Embryonic facial prominence (tissue), 1 donor: ENCODE measurements at regions not wholly inside any gene's neighbourhood (a gene's known extent, or its start where the extent isn't known, plus 50 kb on each side); places are given as distances from the start of the nearest gene placed in this dataset.

ENCODE experiments used
- DNase-seq: peaks from one replicate; pipeline ENCODE4 v3.0.0-alpha.2; 2016; ENCODE audit errors: extremely low spot score

DNA sequence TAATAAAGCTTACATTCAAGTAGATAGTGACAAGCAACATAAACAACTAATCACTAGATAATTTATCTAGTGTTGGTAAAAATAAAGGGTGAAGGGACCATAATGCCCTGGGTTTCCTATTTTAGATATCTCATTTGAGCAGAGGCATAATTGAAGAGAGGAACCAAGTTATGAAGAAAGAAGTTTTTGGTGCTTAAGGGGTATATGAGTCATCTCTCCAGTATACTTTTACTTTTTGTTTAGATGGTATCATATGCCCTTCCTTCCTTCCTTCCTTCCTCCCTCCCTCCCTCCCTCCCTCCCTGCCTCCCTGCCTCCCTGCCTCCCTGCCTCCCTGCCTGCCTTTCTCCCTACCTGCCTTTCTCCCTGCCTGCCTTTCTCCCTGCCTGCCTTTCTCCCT, 1053.5 kb upstream of the CELF4 start:
- DNase-seq, result no peak

- DNase-seq, result no peak
Measured at GRCh38 chr18:38616306-38616705, 1050.7 kb upstream of the CELF4 start.

- no peak for DNase-seq
Measured at GRCh38 chr18:38612904-38613303, 1047.3 kb upstream of the CELF4 start.

DNA sequence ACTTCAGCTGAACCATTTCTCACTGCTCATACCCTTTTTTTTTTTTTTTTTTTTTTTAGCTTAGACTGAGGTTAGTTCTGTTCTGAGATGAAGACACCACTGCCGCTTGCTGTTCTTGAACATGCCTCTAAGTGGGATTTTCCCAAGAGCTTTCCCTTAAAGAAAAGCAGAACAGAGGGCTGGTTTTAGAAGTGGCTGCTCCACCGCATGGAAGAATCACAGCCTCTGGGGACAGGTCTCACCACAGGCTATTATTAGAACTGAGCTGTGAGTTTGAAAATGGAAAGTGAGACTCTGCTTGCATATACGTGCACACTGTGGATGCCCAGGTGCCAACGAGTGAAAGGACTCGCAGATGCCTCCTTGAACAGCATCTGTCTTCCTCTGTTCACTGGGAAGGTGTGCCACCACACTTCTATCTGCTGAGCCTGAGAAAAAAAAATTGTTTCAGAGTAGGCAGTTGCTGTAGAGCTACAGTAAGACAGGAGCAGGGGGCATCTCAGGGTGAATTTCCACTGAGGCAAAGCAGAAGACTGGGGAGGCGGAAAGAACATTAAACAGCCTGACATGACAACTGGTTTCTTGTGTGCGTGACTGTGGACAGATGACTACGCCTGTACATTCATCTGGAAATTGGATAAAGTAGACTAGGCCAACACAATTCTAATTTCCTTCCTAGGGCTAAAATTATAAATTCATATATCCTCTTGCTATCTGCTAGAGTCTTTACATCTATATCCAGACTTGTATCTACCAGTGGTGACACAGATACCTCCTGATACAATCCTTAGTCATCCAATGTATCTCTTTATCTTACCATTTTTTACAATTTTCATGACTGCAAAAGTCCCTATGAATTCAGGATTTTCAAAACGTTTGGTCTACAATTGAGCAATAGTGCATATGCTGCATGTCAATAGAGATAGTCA, 1045.7 kb upstream of the CELF4 start:
- DNase-seq, result no peak

GRCh38 chr18:38606841-38607240, 1041.2 kb upstream of the CELF4 start:
- DNase-seq, result no peak

DNA sequence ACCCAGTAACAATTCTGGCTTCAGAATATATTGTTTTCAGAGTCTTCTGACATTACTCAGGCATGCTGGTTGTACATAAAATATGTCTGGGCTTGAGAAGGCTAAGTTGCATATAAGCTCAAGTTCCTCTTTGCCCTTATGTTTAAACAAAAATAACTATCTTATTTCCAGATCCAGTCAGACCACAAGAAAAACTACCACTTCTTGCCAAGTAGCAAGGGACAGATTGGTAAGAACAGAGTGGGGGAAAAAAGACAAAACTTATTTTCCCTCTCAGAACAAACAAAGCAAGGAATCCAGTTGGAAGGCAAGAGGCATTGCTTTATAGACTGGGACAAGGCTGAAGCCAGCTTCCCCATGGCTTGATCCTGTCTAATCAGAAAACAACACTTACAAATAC, 1036.7 kb upstream of the CELF4 start:
- DNase-seq, result no peak

- no peak for DNase-seq
Measured at GRCh38 chr18:38587571-38587970, 1022.0 kb upstream of the CELF4 start.

GRCh38 chr18:38586327-38586726, 1020.7 kb upstream of the CELF4 start:
- no peak for DNase-seq

GRCh38 chr18:38579764-38580163, 1014.2 kb upstream of the CELF4 start:
- DNase-seq, result no peak

DNA sequence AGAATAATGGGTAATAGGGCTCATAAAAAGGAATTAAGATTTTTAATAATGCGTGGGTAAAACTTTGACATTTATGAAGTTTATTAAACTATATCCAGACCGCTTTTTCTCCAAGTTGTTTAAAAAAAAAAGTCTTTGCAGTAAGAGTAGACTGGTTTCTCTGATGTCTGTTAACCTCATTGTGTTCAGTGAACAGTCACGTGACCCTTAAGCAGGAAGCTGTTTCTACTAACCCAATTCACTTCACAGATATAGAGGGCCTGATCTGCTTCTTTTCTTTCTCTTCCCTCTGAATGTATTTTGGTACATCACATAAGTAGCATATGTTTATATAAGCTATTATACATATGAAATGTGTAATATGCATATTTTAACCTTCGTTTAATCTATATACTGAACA, 1011.3 kb upstream of the CELF4 start:
- no peak for DNase-seq

DNA sequence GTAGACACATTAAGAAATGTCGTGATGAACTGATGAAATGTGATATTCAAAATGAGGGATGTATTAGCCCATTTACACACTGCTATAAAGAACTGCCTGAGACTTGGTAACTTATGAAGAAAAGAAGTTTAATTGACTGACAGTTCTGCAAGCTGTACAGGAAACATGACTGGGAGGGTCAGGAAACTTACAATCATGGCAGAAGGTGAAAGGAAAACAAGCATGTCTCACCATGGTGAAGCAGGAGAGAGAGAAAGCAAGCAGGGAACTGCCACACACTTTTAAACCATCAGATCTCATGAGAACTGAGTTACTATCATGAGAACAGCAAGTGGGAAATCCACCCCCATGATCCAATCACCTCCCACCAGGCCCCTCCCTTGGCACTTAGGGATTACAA, 1010.8 kb upstream of the CELF4 start:
- no peak for DNase-seq

DNA sequence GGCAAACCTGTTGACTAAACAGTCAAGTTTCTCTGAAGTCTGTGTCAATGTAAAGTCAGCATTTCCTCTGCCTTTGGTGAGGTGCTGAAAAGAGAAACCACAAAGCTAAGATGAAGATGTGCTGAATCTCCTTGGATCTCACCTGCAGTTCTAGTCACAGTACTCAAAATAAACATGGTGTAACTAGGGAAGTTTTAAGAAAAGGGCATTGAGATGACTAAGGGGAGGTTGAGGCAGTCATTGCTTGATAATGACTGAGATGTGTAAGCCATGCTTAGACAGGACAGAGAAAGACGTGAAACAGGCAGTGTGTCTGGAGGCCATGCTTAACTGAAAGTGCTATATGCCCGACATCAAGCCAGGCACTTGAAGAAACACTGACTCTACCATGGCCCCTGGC, 1010.0 kb upstream of the CELF4 start:
- no peak for DNase-seq

DNA sequence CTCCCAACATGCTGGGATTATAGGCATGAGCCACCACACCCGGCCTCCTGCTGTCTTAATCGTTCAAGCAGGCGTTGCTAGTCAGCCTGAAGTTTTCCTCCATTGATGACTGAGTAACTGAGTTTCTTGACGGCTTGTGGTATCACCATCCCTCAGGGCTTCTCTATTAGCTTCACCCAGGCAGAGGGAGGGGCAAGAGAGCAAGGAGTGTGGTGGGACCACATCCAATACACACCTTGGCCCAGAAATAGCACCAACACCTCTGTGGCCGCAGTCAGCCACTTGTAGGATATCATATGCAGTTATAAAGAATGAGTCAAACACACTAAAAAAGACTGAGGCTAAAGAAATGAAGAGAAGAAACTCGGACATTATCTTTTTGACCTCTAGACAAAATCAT, 1009.4 kb upstream of the CELF4 start:
- DNase-seq, result no peak

- DNase-seq, result no peak
Measured at GRCh38 chr18:38572554-38573111, 1007.0 kb upstream of the CELF4 start.

DNA sequence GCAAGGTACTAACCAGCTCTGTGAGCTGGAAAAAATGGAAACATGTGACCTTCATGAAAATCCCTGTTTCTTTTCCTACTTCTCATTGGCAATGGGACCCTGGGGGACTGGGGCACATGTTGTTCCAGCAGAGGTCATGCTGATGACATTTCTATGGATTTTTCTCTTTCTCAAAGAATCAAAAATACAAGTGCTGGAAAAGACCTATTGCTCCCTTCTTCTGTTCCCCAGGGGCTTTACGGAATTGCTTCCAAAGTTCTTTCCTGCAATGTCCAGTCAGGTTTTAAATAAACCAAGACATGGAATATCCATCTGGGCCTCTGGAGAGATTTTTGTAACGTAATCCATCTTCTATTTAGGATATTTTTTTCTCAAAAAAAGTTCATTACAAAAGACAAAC, 1006.1 kb upstream of the CELF4 start:
- no peak for DNase-seq

- DNase-seq, result no peak
Measured at GRCh38 chr18:38565513-38565912, 999.9 kb upstream of the CELF4 start.

DNA sequence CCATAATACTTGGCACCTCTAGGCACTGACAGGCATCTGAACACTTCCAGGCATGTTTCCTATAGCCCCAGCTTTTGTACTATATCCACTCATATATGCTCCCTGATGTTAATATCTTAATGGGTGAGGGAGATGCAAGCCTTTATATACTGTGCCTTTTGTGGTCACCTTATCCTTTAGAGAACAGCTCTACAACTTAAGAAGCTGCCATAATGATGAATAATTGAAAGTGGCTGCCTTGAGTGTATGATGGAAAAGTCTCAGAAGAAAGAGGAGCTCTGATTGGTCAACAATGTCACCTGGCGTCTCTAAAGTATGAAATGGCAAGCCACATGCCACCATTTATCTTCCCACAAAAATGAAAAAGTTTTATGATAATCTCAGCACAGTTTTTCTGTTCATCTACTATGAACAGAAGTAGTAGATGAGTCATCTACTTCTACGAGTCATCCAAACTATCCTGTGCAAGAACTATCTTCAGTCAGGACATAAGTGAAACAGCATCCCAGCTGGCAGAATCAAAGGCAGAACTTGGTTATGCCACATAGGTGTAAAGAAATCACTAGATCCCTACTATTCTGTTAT, 997.9 kb upstream of the CELF4 start:
- DNase-seq, result no peak

GRCh38 chr18:38557006-38557405, 991.4 kb upstream of the CELF4 start:
- DNase-seq, result no peak

DNA sequence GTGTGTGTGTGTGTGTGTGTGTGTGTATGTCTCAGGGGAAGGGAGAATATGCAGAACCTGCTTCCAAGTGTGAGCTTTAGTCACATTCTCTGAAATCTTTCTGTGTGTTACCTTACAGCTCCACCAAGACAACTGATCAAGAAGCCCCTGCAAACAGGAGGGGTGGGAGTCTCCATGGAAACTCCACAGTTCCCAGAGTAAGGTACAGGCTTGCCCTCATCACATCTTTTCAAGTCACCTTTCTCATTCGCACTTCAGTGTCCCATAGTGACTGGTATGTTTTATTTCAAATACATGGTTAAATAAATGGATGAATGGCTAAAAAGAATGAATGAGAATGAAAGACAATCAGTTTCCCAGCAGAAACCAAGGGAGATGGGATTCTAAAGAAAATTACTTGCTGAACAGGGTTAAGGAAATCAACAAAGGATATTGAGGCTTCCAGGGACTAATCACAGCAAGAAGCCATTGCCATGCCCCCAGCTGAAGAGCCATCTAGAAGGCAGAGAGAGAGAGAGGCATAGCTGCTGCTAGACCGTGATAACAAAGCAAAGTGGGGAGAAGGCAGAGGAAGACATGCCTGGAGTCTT, 987.2 kb upstream of the CELF4 start:
- no peak for DNase-seq

- no peak for DNase-seq
Measured at GRCh38 chr18:38551881-38552280, 986.3 kb upstream of the CELF4 start.

DNA sequence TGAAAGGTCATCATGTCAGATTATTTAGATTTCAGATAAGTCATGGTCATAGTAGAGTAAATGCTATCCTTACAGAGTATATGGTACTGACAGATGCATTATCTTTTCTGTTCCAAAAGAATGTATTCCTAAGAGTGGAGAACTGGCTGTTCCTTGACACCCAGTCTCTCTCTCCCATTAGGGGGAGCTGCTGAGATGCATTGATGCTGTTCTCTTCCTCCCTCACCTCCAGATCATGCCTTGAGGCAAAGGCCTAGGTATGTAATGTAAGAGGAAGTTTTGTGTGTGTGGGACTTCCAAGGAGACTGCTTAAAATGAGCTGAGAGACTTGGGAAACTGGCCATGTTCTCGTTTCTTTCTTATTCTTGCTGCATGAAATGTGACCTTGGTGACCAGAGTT, 979.5 kb upstream of the CELF4 start:
- no peak for DNase-seq

GRCh38 chr18:38539856-38540255, 974.3 kb upstream of the CELF4 start:
- no peak for DNase-seq

DNA sequence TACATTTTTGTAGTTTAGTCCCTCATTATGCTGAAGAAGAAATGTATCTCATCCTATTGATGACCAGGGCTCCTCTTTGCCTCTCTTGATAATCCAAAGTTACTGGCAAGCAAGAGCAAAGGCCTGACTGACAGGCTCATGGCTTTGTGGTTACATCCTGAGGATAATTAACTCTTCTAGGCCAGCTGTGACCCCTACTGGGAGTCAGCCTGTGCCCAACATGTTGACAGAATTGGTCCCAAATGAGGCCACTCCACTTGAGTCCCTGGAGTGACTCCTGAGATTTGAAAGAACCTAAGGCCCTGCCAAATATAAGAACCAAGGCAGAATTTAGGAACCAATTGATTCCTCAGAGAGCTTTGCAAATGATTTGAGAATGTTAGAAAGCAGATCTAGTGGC, 973.8 kb upstream of the CELF4 start:
- no peak for DNase-seq
